Body of pancreas (tissue), 4 donors: ENCODE measurements at regions not wholly inside any gene's neighbourhood (a gene's known extent, or its start where the extent isn't known, plus 50 kb on each side); places are given as distances from the start of the nearest gene placed in this dataset.

Experiments used
- CTCF ChIP-seq, 7 experiments: fragments of 450-650 bp in 4 of 7; fragments of 200-600 bp in 3 of 7; sonication (generic) in 3 of 7; IDR thresholded peaks; one replicate each; pipeline ENCODE4 v1.5.1; 2016 to 2019; ENCODE audit warnings: antibody characterized with exemption in 7 of 7
- POLR2A ChIP-seq, 3 donors: fragments of 450-650 bp; IDR thresholded peaks; one replicate each; pipeline ENCODE4 v1.6.1; 2016; ENCODE audit warnings: antibody characterized with exemption in 3 of 3, mild to moderate bottlenecking in 2 of 3

- TF ChIP-seq CTCF (IDR thresholded peaks at IDR 0.05) (no peak), POLR2A (IDR thresholded peaks at IDR 0.05) (no peak)
Measured at GRCh38 chr1:201652181-201652580, 113.3 kb downstream of the NAV1 start.
